ENCODE measurements at regions not wholly inside any gene's neighbourhood (a gene's known extent, or its start where the extent isn't known, plus 50 kb on each side); places are given as distances from the start of the nearest gene placed in this dataset.

GRCh38 chr10:128870830-128871597, 596.0 kb upstream of the MGMT start:
- peaks cover 25% of the 10 kb centered on the region for H3K4me1 Mint-ChIP-seq (ENCODE audit: low read depth, unreplicated experiment)
- peaks cover 2% of the 10 kb centered on the region for H3K27me3 Mint-ChIP-seq (ENCODE audit: unreplicated experiment)
- no peaks in the 10 kb centered on the region for H3K36me3 Mint-ChIP-seq (ENCODE audit: unreplicated experiment)
- no peak for DNase-seq
- no peak for TF ChIP-seq CTCF (IDR thresholded peaks at IDR 0.05; ENCODE audit: partially characterized antibody, unreplicated experiment)
- H3K27ac Mint-ChIP-seq (ENCODE audit: unreplicated experiment), result no peak overlapping the region
- peaks cover 7% of the 10 kb centered on the region for H3K9me3 Mint-ChIP-seq (ENCODE audit: unreplicated experiment)
- H3K4me3 Mint-ChIP-seq (ENCODE audit: unreplicated experiment), result no peak overlapping the region

GRCh38 chr10:128871671-128872231, 595.3 kb upstream of the MGMT start:
- no peak overlapping the region for H3K4me3 Mint-ChIP-seq (ENCODE audit: unreplicated experiment)
- no peak for TF ChIP-seq CTCF (IDR thresholded peaks at IDR 0.05; ENCODE audit: partially characterized antibody, unreplicated experiment)
- no peak overlapping the region for H3K27ac Mint-ChIP-seq (ENCODE audit: unreplicated experiment)
- H3K36me3 Mint-ChIP-seq (ENCODE audit: unreplicated experiment), result no peaks in the 10 kb centered on the region
- peaks cover 7% of the 10 kb centered on the region for H3K9me3 Mint-ChIP-seq (ENCODE audit: unreplicated experiment)
- no peak for DNase-seq
- peaks cover 2% of the 10 kb centered on the region for H3K27me3 Mint-ChIP-seq (ENCODE audit: unreplicated experiment)
- H3K4me1 Mint-ChIP-seq (ENCODE audit: low read depth, unreplicated experiment), result peaks cover 20% of the 10 kb centered on the region

- Mint-ChIP-seq H3K9me3 (ENCODE audit: unreplicated experiment) (peaks cover 3% of the 10 kb centered on the region), H3K27me3 (ENCODE audit: unreplicated experiment) (no peaks in the 10 kb centered on the region), H3K4me1 (ENCODE audit: low read depth, unreplicated experiment) (peaks cover 6% of the 10 kb centered on the region)
Measured at GRCh38 chr10:128873411-128874054, 593.5 kb upstream of the MGMT start.

GRCh38 chr10:128874331-128874730, 592.7 kb upstream of the MGMT start:
- peaks cover 4% of the 10 kb centered on the region for H3K4me1 Mint-ChIP-seq (ENCODE audit: low read depth, unreplicated experiment)
- H3K36me3 Mint-ChIP-seq (ENCODE audit: unreplicated experiment), result no peaks in the 10 kb centered on the region
- H3K9me3 Mint-ChIP-seq (ENCODE audit: unreplicated experiment), result peaks cover 2% of the 10 kb centered on the region
- no peak overlapping the region for H3K4me3 Mint-ChIP-seq (ENCODE audit: unreplicated experiment)
- no peaks in the 10 kb centered on the region for H3K27me3 Mint-ChIP-seq (ENCODE audit: unreplicated experiment)
- H3K27ac Mint-ChIP-seq (ENCODE audit: unreplicated experiment), result no peak overlapping the region
- DNase-seq, result no peak
- no peak for TF ChIP-seq CTCF (IDR thresholded peaks at IDR 0.05; ENCODE audit: partially characterized antibody, unreplicated experiment)

More at GRCh38 chr10:128873411-128874054, 593.5 kb upstream of the MGMT start:
- no peaks in the 10 kb centered on the region for H3K36me3 Mint-ChIP-seq (ENCODE audit: unreplicated experiment)
- DNase-seq, result no peak
- H3K27ac Mint-ChIP-seq (ENCODE audit: unreplicated experiment), result no peak overlapping the region
- H3K4me3 Mint-ChIP-seq (ENCODE audit: unreplicated experiment), result no peak overlapping the region
- TF ChIP-seq CTCF (IDR thresholded peaks at IDR 0.05; ENCODE audit: partially characterized antibody, unreplicated experiment), result no peak
